ENCODE measurements at regions not wholly inside any gene's neighbourhood (a gene's known extent, or its start where the extent isn't known, plus 50 kb on each side); places are given as distances from the start of the nearest gene placed in this dataset.

GRCh38 chr1:5576673-5577065 is 415.6 kb downstream of the NPHP4 start:
- Histone ChIP-seq H3K9me3 (ENCODE audit: control insufficient read depth, insufficient read depth, low read length) (no peaks in the 10 kb centered on the region), H3K4me3 (ENCODE audit: low read length) (no peak overlapping the region), H3K36me3 (ENCODE audit: control insufficient read depth, low read length) (no peaks in the 10 kb centered on the region), H3K4me2 (ENCODE audit: low read length) (no peak overlapping the region), H4K20me1 (ENCODE audit: control insufficient read depth, insufficient read depth, low read depth, low read length) (no peaks in the 10 kb centered on the region), H3K9me2 (replicated peaks; ENCODE audit: control insufficient read depth, low read length) (no peaks in the 10 kb centered on the region), H3K27ac (ENCODE audit: low read depth, low read length) (no peak overlapping the region), H3K79me2 (ENCODE audit: control insufficient read depth, low read length) (no peaks in the 10 kb centered on the region), H3F3A (ENCODE audit: control insufficient read depth, insufficient read depth) (no peaks in the 10 kb centered on the region), H3K4me1 (ENCODE audit: control insufficient read depth, low read length) (no peaks in the 10 kb centered on the region), H3K27me3 (ENCODE audit: control insufficient read depth, low read length) (no peaks in the 10 kb centered on the region)
- no peak for TF ChIP-seq EZH2phosphoT487 (IDR thresholded peaks at IDR 0.05; ENCODE audit: borderline replicate concordance, low read length)
- TF ChIP-seq, protein P1, sequence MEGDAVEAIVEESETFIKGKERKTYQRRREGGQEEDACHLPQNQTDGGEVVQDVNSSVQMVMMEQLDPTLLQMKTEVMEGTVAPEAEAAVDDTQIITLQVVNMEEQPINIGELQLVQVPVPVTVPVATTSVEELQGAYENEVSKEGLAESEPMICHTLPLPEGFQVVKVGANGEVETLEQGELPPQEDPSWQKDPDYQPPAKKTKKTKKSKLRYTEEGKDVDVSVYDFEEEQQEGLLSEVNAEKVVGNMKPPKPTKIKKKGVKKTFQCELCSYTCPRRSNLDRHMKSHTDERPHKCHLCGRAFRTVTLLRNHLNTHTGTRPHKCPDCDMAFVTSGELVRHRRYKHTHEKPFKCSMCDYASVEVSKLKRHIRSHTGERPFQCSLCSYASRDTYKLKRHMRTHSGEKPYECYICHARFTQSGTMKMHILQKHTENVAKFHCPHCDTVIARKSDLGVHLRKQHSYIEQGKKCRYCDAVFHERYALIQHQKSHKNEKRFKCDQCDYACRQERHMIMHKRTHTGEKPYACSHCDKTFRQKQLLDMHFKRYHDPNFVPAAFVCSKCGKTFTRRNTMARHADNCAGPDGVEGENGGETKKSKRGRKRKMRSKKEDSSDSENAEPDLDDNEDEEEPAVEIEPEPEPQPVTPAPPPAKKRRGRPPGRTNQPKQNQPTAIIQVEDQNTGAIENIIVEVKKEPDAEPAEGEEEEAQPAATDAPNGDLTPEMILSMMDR (IDR thresholded peaks at IDR 0.05; ENCODE audit: low read depth, low read length, poor library complexity, severe bottlenecking): no peak

- Histone ChIP-seq H3K27me3 (ENCODE audit: control insufficient read depth, low read length) (no peaks in the 10 kb centered on the region), H3K4me3 (ENCODE audit: low read length) (no peak overlapping the region), H3K4me2 (ENCODE audit: low read length) (no peak overlapping the region), H3K4me1 (ENCODE audit: control insufficient read depth, low read length) (no peaks in the 10 kb centered on the region), H3K27ac (ENCODE audit: low read depth, low read length) (no peak overlapping the region), H3K9me2 (replicated peaks; ENCODE audit: control insufficient read depth, low read length) (no peaks in the 10 kb centered on the region), H3K36me3 (ENCODE audit: control insufficient read depth, low read length) (no peaks in the 10 kb centered on the region), H3K79me2 (ENCODE audit: control insufficient read depth, low read length) (no peaks in the 10 kb centered on the region), H3K9me3 (ENCODE audit: control insufficient read depth, insufficient read depth, low read length) (no peaks in the 10 kb centered on the region), H3F3A (ENCODE audit: control insufficient read depth, insufficient read depth) (no peaks in the 10 kb centered on the region), H4K20me1 (ENCODE audit: control insufficient read depth, insufficient read depth, low read depth, low read length) (no peaks in the 10 kb centered on the region)
- no peak for TF ChIP-seq EZH2phosphoT487 (IDR thresholded peaks at IDR 0.05; ENCODE audit: borderline replicate concordance, low read length)
- TF ChIP-seq, protein P1 (IDR thresholded peaks at IDR 0.05; ENCODE audit: low read depth, low read length, poor library complexity, severe bottlenecking): no peak
Observed at GRCh38 chr1:5576011-5576672, 416.1 kb downstream of the NPHP4 start.

GRCh38 chr1:5575396-5575940 is 416.8 kb downstream of the NPHP4 start:
- Histone ChIP-seq H3K4me2 (ENCODE audit: low read length) (no peak overlapping the region), H3K79me2 (ENCODE audit: control insufficient read depth, low read length) (no peaks in the 10 kb centered on the region), H3K4me3 (ENCODE audit: low read length) (no peak overlapping the region), H3K27ac (ENCODE audit: low read depth, low read length) (no peak overlapping the region), H3K4me1 (ENCODE audit: control insufficient read depth, low read length) (no peaks in the 10 kb centered on the region), H3K27me3 (ENCODE audit: control insufficient read depth, low read length) (no peaks in the 10 kb centered on the region), H3K36me3 (ENCODE audit: control insufficient read depth, low read length) (no peaks in the 10 kb centered on the region), H3K9me2 (replicated peaks; ENCODE audit: control insufficient read depth, low read length) (no peaks in the 10 kb centered on the region), H3K9me3 (ENCODE audit: control insufficient read depth, insufficient read depth, low read length) (no peaks in the 10 kb centered on the region), H3F3A (ENCODE audit: control insufficient read depth, insufficient read depth) (no peaks in the 10 kb centered on the region), H4K20me1 (ENCODE audit: control insufficient read depth, insufficient read depth, low read depth, low read length) (no peaks in the 10 kb centered on the region)
- TF ChIP-seq, protein P1 (IDR thresholded peaks at IDR 0.05; ENCODE audit: low read depth, low read length, poor library complexity, severe bottlenecking): no peak
- no peak for TF ChIP-seq EZH2phosphoT487 (IDR thresholded peaks at IDR 0.05; ENCODE audit: borderline replicate concordance, low read length)

Data from DOHH2 (cell line).